ENCODE measurements at regions not wholly inside any gene's neighbourhood (a gene's known extent, or its start where the extent isn't known, plus 50 kb on each side); places are given as distances from the start of the nearest gene placed in this dataset.

GRCh38 chr2:235199128-235199527 lies 247.3 kb downstream of the SH3BP4 start:
- Histone ChIP-seq H3K4me3 (ENCODE audit: low read length in 2 of 2) (no peak overlapping the region), H3K18ac (ENCODE audit: low read length) (no peak overlapping the region), H3K4me1 (ENCODE audit: control insufficient read depth in 2 of 2, insufficient read depth in 1 of 2, low read depth in 1 of 2, low read length in 2 of 2) (peaks cover 0 to 8% of the 10 kb centered on the region in 2 donors), H3K27ac (replicated peaks; ENCODE audit: low read length) (no peak overlapping the region), H3K9ac (ENCODE audit: low read depth, low read length, poor library complexity) (no peak overlapping the region), H3K4me2 (ENCODE audit: insufficient read depth, low read length, poor library complexity, severe bottlenecking) (no peak overlapping the region), H2AFZ (ENCODE audit: low read length) (no peak overlapping the region), H4K8ac (ENCODE audit: low read depth, low read length) (no peak overlapping the region), H3K4ac (ENCODE audit: low read length) (no peak overlapping the region), H3K14ac (ENCODE audit: low read length) (no peak overlapping the region), H2BK12ac (ENCODE audit: low read length) (no peak overlapping the region), H2BK5ac (ENCODE audit: low read length) (no peak overlapping the region), H4K91ac (ENCODE audit: low read depth, low read length, poor library complexity) (no peak overlapping the region), H3K79me1 (ENCODE audit: low read depth, low read length) (no peaks in the 10 kb centered on the region), H3K36me3 (replicated peaks in 1 of 2; ENCODE audit: control insufficient read depth in 2 of 2, insufficient read depth in 2 of 2, low read length in 2 of 2) (no peaks in the 10 kb centered on the region), H3K9me3 (replicated peaks in 1 of 2; ENCODE audit: control insufficient read depth in 2 of 2, insufficient read depth in 1 of 2, low read depth in 1 of 2, low read length in 2 of 2) (no peaks in the 10 kb centered on the region), H2BK120ac (ENCODE audit: low read depth, low read length) (no peak overlapping the region), H3K23ac (ENCODE audit: low read depth, low read length, poor library complexity) (no peak overlapping the region), H2AK5ac (ENCODE audit: low read depth, low read length) (no peak overlapping the region), H3K27me3 (ENCODE audit: control insufficient read depth in 3 of 3, insufficient read depth in 3 of 3, low read depth in 1 of 3, low read length in 3 of 3) (peaks cover 0 to 8% (median 0%) of the 10 kb centered on the region in 3 experiments), H2BK15ac (ENCODE audit: low read length) (no peak overlapping the region)
- WGBS, 2 donors (ENCODE audit: extremely low coverage in 2 of 2, insufficient read length in 2 of 2, insufficient replicate concordance in 1 of 2) = no CpG with 5 or more reads among the region's 9 CpGs
- DNase-seq (ENCODE audit: low spot score) = no peak

GRCh38 chr2:235200216-235200615 lies 248.4 kb downstream of the SH3BP4 start:
- H3K9me3 ChIP-seq (replicated peaks in 1 of 2; ENCODE audit: control insufficient read depth in 2 of 2, insufficient read depth in 1 of 2, low read depth in 1 of 2, low read length in 2 of 2) = no peaks in the 10 kb centered on the region
- no peak overlapping the region for H2BK15ac ChIP-seq (ENCODE audit: low read length)
- no peak overlapping the region for H2AFZ ChIP-seq (ENCODE audit: low read length)
- H2BK120ac ChIP-seq (ENCODE audit: low read depth, low read length) = no peak overlapping the region
- peak overlapping the region; percentile 16 for H4K91ac ChIP-seq (ENCODE audit: low read depth, low read length, poor library complexity)
- no peak overlapping the region for H3K4me3 ChIP-seq (ENCODE audit: low read length in 2 of 2)
- no peaks in the 10 kb centered on the region for H3K79me1 ChIP-seq (ENCODE audit: low read depth, low read length)
- H3K4me2 ChIP-seq (ENCODE audit: insufficient read depth, low read length, poor library complexity, severe bottlenecking) = no peak overlapping the region
- H3K27ac ChIP-seq (replicated peaks; ENCODE audit: low read length) = no peak overlapping the region
- no peak overlapping the region for H2BK5ac ChIP-seq (ENCODE audit: low read length)
- no peak overlapping the region for H3K14ac ChIP-seq (ENCODE audit: low read length)
- no peak overlapping the region for H3K4ac ChIP-seq (ENCODE audit: low read length)
- H2BK12ac ChIP-seq (ENCODE audit: low read length) = no peak overlapping the region
- no peak overlapping the region for H3K23ac ChIP-seq (ENCODE audit: low read depth, low read length, poor library complexity)
- H3K9ac ChIP-seq (ENCODE audit: low read depth, low read length, poor library complexity) = no peak overlapping the region
- H3K27me3 ChIP-seq (ENCODE audit: control insufficient read depth in 3 of 3, insufficient read depth in 3 of 3, low read depth in 1 of 3, low read length in 3 of 3) = peaks cover 0 to 8% (median 0%) of the 10 kb centered on the region in 3 experiments
- peaks cover 0 to 8% of the 10 kb centered on the region in 2 donors for H3K4me1 ChIP-seq (ENCODE audit: control insufficient read depth in 2 of 2, insufficient read depth in 1 of 2, low read depth in 1 of 2, low read length in 2 of 2)
- H3K36me3 ChIP-seq (replicated peaks in 1 of 2; ENCODE audit: control insufficient read depth in 2 of 2, insufficient read depth in 2 of 2, low read length in 2 of 2) = no peaks in the 10 kb centered on the region
- DNase-seq (ENCODE audit: low spot score) = no peak
- H4K8ac ChIP-seq (ENCODE audit: low read depth, low read length) = no peak overlapping the region
- H3K18ac ChIP-seq (ENCODE audit: low read length) = no peak overlapping the region
- H2AK5ac ChIP-seq (ENCODE audit: low read depth, low read length) = no peak overlapping the region
- no CpG with 5 or more reads among the region's 2 CpGs for WGBS, 2 donors (ENCODE audit: extremely low coverage in 2 of 2, insufficient read length in 2 of 2, insufficient replicate concordance in 1 of 2)

GRCh38 chr2:235201756-235202155 lies 249.9 kb downstream of the SH3BP4 start:
- H3K27ac ChIP-seq (replicated peaks; ENCODE audit: low read length) = no peak overlapping the region

GRCh38 chr2:235204948-235205347 lies 253.1 kb downstream of the SH3BP4 start:
- Histone ChIP-seq H2BK5ac (ENCODE audit: low read length) (no peak overlapping the region), H3K4me1 (ENCODE audit: control insufficient read depth in 2 of 2, insufficient read depth in 1 of 2, low read depth in 1 of 2, low read length in 2 of 2) (peaks cover 0 to 11% of the 10 kb centered on the region in 2 donors), H3K4me2 (ENCODE audit: insufficient read depth, low read length, poor library complexity, severe bottlenecking) (no peak overlapping the region), H3K23ac (ENCODE audit: low read depth, low read length, poor library complexity) (no peak overlapping the region), H3K79me1 (ENCODE audit: low read depth, low read length) (no peaks in the 10 kb centered on the region), H3K36me3 (replicated peaks in 1 of 2; ENCODE audit: control insufficient read depth in 2 of 2, insufficient read depth in 2 of 2, low read length in 2 of 2) (no peaks in the 10 kb centered on the region), H2AFZ (ENCODE audit: low read length) (no peak overlapping the region), H3K4ac (ENCODE audit: low read length) (no peak overlapping the region), H4K91ac (ENCODE audit: low read depth, low read length, poor library complexity) (no peak overlapping the region), H3K18ac (ENCODE audit: low read length) (no peak overlapping the region), H3K27ac (replicated peaks; ENCODE audit: low read length) (no peak overlapping the region), H2BK15ac (ENCODE audit: low read length) (no peak overlapping the region), H3K9ac (ENCODE audit: low read depth, low read length, poor library complexity) (no peak overlapping the region), H3K9me3 (replicated peaks in 1 of 2; ENCODE audit: control insufficient read depth in 2 of 2, insufficient read depth in 1 of 2, low read depth in 1 of 2, low read length in 2 of 2) (no peaks in the 10 kb centered on the region), H3K27me3 (ENCODE audit: control insufficient read depth in 3 of 3, insufficient read depth in 3 of 3, low read depth in 1 of 3, low read length in 3 of 3) (peaks cover 0 to 5% (median 0%) of the 10 kb centered on the region in 3 experiments), H2BK120ac (ENCODE audit: low read depth, low read length) (no peak overlapping the region), H4K8ac (ENCODE audit: low read depth, low read length) (no peak overlapping the region), H3K4me3 (ENCODE audit: low read length in 2 of 2) (no peak overlapping the region), H3K14ac (ENCODE audit: low read length) (no peak overlapping the region), H2AK5ac (ENCODE audit: low read depth, low read length) (no peak overlapping the region), H2BK12ac (ENCODE audit: low read length) (no peak overlapping the region)
- WGBS, 2 donors (ENCODE audit: extremely low coverage in 2 of 2, insufficient read length in 2 of 2, insufficient replicate concordance in 1 of 2) = no CpG with 5 or more reads among the region's 5 CpGs
- no peak for DNase-seq (ENCODE audit: low spot score)

More at GRCh38 chr2:235201756-235202155, 249.9 kb downstream of the SH3BP4 start:
- Histone ChIP-seq H3K18ac (ENCODE audit: low read length) (peak overlapping the region; percentile 67), H3K4me1 (ENCODE audit: control insufficient read depth in 2 of 2, insufficient read depth in 1 of 2, low read depth in 1 of 2, low read length in 2 of 2) (peaks cover 0 to 8% of the 10 kb centered on the region in 2 donors), H2AFZ (ENCODE audit: low read length) (peak overlapping the region; percentile 35), H4K91ac (ENCODE audit: low read depth, low read length, poor library complexity) (no peak overlapping the region), H2BK120ac (ENCODE audit: low read depth, low read length) (no peak overlapping the region), H3K27me3 (ENCODE audit: control insufficient read depth in 3 of 3, insufficient read depth in 3 of 3, low read depth in 1 of 3, low read length in 3 of 3) (peaks cover 0 to 8% (median 0%) of the 10 kb centered on the region in 3 experiments), H3K14ac (ENCODE audit: low read length) (no peak overlapping the region), H2BK5ac (ENCODE audit: low read length) (peak overlapping the region; percentile 57), H3K36me3 (replicated peaks in 1 of 2; ENCODE audit: control insufficient read depth in 2 of 2, insufficient read depth in 2 of 2, low read length in 2 of 2) (no peaks in the 10 kb centered on the region), H2BK15ac (ENCODE audit: low read length) (no peak overlapping the region), H3K23ac (ENCODE audit: low read depth, low read length, poor library complexity) (no peak overlapping the region), H3K9me3 (replicated peaks in 1 of 2; ENCODE audit: control insufficient read depth in 2 of 2, insufficient read depth in 1 of 2, low read depth in 1 of 2, low read length in 2 of 2) (no peaks in the 10 kb centered on the region), H3K9ac (ENCODE audit: low read depth, low read length, poor library complexity) (peak overlapping the region; percentile 21), H4K8ac (ENCODE audit: low read depth, low read length) (no peak overlapping the region), H3K4me2 (ENCODE audit: insufficient read depth, low read length, poor library complexity, severe bottlenecking) (no peak overlapping the region), H2BK12ac (ENCODE audit: low read length) (peak overlapping the region; percentile 14), H3K79me1 (ENCODE audit: low read depth, low read length) (no peaks in the 10 kb centered on the region), H2AK5ac (ENCODE audit: low read depth, low read length) (no peak overlapping the region), H3K4ac (ENCODE audit: low read length) (no peak overlapping the region), H3K4me3 (ENCODE audit: low read length in 2 of 2) (no peak overlapping the region)
- no peak for DNase-seq (ENCODE audit: low spot score)
- WGBS, 2 donors (ENCODE audit: extremely low coverage in 2 of 2, insufficient read length in 2 of 2, insufficient replicate concordance in 1 of 2) = no CpG with 5 or more reads among the region's 12 CpGs

Measured in neuronal stem cell (in vitro differentiated cells).